ENCODE measurements at regions not wholly inside any gene's neighbourhood (a gene's known extent, or its start where the extent isn't known, plus 50 kb on each side); places are given as distances from the start of the nearest gene placed in this dataset.
A peak's percentile ranks its signal among the peaks of the same experiment; 100 is the strongest.
"Not testable (repeated sequence)": the region's sequence is repeated elsewhere in the genome, so short reads cannot be mapped to it uniquely, and the experiment has no call there.

DNA sequence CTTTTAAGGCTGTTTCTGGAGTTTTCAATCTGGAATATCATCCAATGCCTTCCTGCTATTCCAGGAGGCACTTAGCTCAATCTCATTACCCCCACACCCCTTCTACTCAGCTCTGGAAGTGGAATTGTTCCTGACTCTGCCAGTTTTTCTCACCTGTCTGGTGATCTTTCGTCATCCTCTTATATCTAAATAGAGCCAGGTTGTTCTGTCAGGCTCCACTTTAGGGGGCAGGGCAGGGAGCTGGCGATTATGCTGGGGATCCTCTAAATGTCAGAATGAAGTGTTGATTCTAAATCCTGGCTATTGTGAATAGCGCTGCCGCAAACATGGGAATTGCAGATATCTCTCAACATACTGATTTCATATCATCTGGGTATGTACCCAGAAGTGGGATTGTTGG is 63.6 kb upstream of the ETV3 start:
- DNase-seq (ENCODE audit: low read depth), result no peak
- TF ChIP-seq, protein P1, sequence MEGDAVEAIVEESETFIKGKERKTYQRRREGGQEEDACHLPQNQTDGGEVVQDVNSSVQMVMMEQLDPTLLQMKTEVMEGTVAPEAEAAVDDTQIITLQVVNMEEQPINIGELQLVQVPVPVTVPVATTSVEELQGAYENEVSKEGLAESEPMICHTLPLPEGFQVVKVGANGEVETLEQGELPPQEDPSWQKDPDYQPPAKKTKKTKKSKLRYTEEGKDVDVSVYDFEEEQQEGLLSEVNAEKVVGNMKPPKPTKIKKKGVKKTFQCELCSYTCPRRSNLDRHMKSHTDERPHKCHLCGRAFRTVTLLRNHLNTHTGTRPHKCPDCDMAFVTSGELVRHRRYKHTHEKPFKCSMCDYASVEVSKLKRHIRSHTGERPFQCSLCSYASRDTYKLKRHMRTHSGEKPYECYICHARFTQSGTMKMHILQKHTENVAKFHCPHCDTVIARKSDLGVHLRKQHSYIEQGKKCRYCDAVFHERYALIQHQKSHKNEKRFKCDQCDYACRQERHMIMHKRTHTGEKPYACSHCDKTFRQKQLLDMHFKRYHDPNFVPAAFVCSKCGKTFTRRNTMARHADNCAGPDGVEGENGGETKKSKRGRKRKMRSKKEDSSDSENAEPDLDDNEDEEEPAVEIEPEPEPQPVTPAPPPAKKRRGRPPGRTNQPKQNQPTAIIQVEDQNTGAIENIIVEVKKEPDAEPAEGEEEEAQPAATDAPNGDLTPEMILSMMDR (IDR thresholded peaks at IDR 0.05; ENCODE audit: insufficient read depth, low read length), result no peak
- no peak overlapping the region for H3K4me3 ChIP-seq (ENCODE audit: low read depth, low read length)

DNA sequence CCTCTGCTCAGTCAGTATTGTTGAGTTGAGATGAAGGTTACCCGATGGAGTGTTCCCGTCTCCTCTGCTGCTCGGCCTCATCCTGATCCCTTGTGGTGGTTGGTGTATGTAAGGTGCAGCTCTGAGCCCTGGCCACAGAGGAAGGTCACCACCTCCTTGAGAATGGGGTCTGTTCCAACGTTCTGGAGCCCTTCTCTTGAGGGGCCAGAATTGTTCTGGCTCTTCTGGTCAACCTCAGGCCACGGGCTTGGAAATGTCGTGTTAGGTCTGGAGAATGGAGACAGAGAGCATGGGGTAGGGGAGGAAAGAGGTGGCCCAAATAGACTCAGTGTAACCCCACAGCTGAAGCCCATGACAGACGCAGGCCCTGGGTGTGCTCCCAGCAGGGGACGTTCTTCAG is 62.3 kb upstream of the ETV3 start:
- TF ChIP-seq, protein P1 (IDR thresholded peaks at IDR 0.05; ENCODE audit: insufficient read depth, low read length), result no peak
- no peak for DNase-seq (ENCODE audit: low read depth)
- no peak overlapping the region for H3K4me3 ChIP-seq (ENCODE audit: low read depth, low read length)

DNA sequence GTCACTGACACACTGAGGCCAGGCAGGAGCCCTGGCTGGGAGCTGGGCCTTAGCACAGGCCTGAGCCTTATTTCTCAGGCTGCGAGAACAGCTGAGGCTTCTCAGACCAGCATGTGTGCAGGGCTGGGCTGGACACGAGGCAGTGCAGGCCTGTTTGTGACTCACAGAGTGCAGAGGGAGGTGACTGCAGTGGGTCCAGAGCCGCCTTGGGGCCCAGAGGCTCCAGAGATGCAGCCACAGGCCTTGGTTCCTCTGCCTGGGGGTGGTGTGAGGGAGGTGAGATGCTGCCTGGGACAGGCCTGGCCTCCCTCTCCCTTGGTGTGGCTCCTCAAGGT is 61.2 kb upstream of the ETV3 start:
- TF ChIP-seq, protein P1 (IDR thresholded peaks at IDR 0.05; ENCODE audit: insufficient read depth, low read length), result no peak
- H3K4me3 ChIP-seq (ENCODE audit: low read depth, low read length), result no peak overlapping the region
- peak; percentile 9 for DNase-seq (ENCODE audit: low read depth)

DNA sequence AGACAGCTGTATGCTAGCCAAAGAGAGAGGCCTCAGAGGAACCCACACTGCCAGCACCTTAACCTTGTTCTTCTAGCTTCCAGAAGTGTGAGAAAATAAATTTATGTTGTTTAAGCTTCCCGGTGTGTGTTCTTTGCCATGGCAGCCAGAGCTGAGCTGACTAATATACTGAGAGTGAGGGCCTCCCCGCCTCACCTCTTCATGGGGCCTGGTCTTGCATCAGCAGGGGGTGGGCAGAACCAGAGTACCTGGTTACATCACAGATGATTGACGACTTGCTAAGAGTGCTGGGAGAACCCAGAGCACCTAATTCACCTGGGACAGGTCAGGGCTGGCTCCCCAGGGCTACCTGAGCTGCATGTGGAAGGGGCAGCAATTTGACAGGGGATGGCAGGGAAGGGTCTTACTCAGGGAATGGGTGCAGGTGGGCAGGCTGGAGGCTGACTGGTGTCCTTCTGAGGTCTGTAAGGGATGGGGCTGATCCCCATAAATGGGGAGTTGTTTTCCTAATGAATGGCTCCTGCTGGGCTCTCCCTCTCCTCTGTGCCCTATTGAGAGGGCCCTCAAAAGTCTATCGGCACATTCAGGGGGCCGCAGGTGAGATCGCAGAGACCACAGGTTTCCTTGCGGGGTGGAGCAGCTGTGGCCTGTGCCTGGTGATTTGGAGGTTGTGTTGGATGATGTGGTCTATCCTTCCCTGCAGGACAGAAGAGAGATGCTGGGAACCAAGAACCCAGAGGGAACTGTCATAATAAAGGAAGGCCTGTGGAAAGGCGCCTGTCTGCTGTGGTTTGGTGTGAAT is 60.6 kb upstream of the ETV3 start:
- TF ChIP-seq, protein P1 (IDR thresholded peaks at IDR 0.05; ENCODE audit: insufficient read depth, low read length), result no peak
- H3K4me3 ChIP-seq (ENCODE audit: low read depth, low read length), result no peak overlapping the region
- DNase-seq (ENCODE audit: low read depth), result no peak

DNA sequence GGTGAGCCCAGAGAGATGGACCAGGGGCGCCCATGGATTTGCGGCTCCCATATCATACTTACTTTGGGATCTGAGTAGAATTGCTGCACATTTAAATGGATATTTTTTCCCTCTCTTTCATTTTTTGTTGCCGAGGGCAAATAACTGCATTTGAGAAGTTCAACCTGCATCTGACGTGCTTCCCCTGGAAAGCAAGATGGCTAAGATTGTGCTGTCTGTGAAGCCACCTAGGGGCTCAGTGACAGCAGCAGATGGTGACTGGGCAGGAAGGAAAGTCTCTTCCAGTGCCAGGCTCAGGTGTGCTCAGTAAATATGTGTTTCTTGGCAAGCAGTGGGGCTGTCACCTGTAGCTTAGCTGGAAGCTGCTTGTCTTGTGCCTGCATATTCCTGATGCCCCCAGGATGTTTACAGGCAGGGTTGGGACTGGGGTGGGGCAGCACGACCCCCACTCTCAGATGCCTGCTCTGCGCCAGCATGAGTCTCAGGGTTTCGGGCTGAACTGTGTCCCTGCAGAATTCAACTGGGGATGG is 59.8 kb upstream of the ETV3 start:
- H3K4me3 ChIP-seq (ENCODE audit: low read depth, low read length), result no peak overlapping the region
- no peak for DNase-seq (ENCODE audit: low read depth)
- TF ChIP-seq, protein P1 (IDR thresholded peaks at IDR 0.05; ENCODE audit: insufficient read depth, low read length), result no peak

DNA sequence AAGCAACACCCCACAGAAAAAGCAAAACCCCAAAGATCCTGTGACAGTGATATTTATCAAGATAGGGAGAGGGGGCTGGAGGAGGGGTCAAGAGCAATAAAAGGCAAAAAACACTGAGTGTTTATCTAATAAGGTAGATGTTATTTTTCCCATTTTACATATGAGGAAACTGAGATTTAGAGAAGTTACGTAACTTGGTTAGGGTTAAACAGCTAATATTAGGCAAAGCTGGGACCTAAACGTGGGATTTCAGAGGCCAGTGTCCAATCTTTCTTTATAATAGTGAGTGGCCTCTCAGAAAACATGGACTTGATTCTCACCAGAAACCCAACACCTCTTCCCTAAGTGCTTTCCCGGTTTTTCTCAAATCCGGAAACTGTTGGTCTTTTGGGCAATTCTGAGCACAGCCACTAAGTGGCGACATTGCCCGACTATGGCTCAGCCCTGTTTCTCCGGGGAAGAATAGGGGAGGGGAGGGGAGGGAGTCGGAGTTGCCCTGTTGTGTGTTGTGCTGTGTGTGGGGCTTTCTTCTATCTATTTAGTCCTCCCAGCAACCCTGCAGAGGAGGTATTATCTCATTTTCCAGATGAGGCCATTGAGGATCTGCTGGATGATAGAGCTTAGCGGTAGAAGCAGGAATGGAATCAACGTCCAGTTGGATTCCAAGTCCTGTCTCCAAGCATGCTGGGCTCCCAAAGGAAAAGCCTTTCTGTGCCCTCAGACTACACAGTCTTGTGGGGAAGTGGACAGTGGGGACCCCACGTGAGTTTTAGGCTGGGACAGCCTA is 58.7 kb upstream of the ETV3 start:
- TF ChIP-seq, protein P1 (IDR thresholded peaks at IDR 0.05; ENCODE audit: insufficient read depth, low read length), result peak; percentile 28
- not testable (repeated sequence) for H3K4me3 ChIP-seq (ENCODE audit: low read depth, low read length)
- DNase-seq (ENCODE audit: low read depth), result peak; percentile 22

Data from fibroblast of the aortic adventitia (primary cell).